ENCODE measurements at regions not wholly inside any gene's neighbourhood (a gene's known extent, or its start where the extent isn't known, plus 50 kb on each side); places are given as distances from the start of the nearest gene placed in this dataset.

- Histone ChIP-seq H3K27me3 (ENCODE audit: control insufficient read depth, insufficient read depth, low read length) (no peaks in the 10 kb centered on the region), H3K36me3 (replicated peaks; ENCODE audit: control insufficient read depth, insufficient read depth, low read length) (no peaks in the 10 kb centered on the region), H3K4me3 (ENCODE audit: insufficient read depth, low read depth, low read length) (no peak overlapping the region)
- no peak for DNase-seq
Observed at GRCh38 chr6:17020889-17021538, 80.8 kb upstream of the STMND1 start.

- Histone ChIP-seq H3K4me3 (ENCODE audit: insufficient read depth, low read depth, low read length) (no peak overlapping the region), H3K27me3 (ENCODE audit: control insufficient read depth, insufficient read depth, low read length) (no peaks in the 10 kb centered on the region), H3K36me3 (replicated peaks; ENCODE audit: control insufficient read depth, insufficient read depth, low read length) (no peaks in the 10 kb centered on the region)
- DNase-seq, result no peak
Observed at GRCh38 chr6:17018425-17018824, 83.4 kb upstream of the STMND1 start.

GRCh38 chr6:17017416-17017815 is 84.4 kb upstream of the STMND1 start:
- Histone ChIP-seq H3K36me3 (replicated peaks; ENCODE audit: control insufficient read depth, insufficient read depth, low read length) (no peaks in the 10 kb centered on the region), H3K27me3 (ENCODE audit: control insufficient read depth, insufficient read depth, low read length) (no peaks in the 10 kb centered on the region), H3K4me3 (ENCODE audit: insufficient read depth, low read depth, low read length) (no peak overlapping the region)
- DNase-seq, result no peak

- Histone ChIP-seq H3K36me3 (replicated peaks; ENCODE audit: control insufficient read depth, insufficient read depth, low read length) (no peaks in the 10 kb centered on the region), H3K4me3 (ENCODE audit: insufficient read depth, low read depth, low read length) (peak overlapping the region; percentile 11; the same call in 1 of the 2 replicates), H3K27me3 (ENCODE audit: control insufficient read depth, insufficient read depth, low read length) (no peaks in the 10 kb centered on the region)
- DNase-seq, result peak; percentile 19
Observed at GRCh38 chr6:17015551-17016381, 86.1 kb upstream of the STMND1 start.

- H3K36me3 ChIP-seq (replicated peaks; ENCODE audit: control insufficient read depth, insufficient read depth, low read length), result no peaks in the 10 kb centered on the region
- H3K4me3 ChIP-seq (ENCODE audit: insufficient read depth, low read depth, low read length), result no peak overlapping the region
- no peak for DNase-seq
- H3K27me3 ChIP-seq (ENCODE audit: control insufficient read depth, insufficient read depth, low read length), result no peaks in the 10 kb centered on the region
Observed at GRCh38 chr6:17015144-17015543, 86.7 kb upstream of the STMND1 start.

- Histone ChIP-seq H3K36me3 (replicated peaks; ENCODE audit: control insufficient read depth, insufficient read depth, low read length) (no peaks in the 10 kb centered on the region), H3K4me3 (ENCODE audit: insufficient read depth, low read depth, low read length) (no peak overlapping the region), H3K27me3 (ENCODE audit: control insufficient read depth, insufficient read depth, low read length) (no peaks in the 10 kb centered on the region)
- DNase-seq, result no peak
Observed at GRCh38 chr6:17013701-17014100, 88.1 kb upstream of the STMND1 start.

GRCh38 chr6:17012421-17013225 is 89.2 kb upstream of the STMND1 start:
- Histone ChIP-seq H3K4me3 (ENCODE audit: insufficient read depth, low read depth, low read length) (no peak overlapping the region), H3K27me3 (ENCODE audit: control insufficient read depth, insufficient read depth, low read length) (no peaks in the 10 kb centered on the region), H3K36me3 (replicated peaks; ENCODE audit: control insufficient read depth, insufficient read depth, low read length) (no peaks in the 10 kb centered on the region)
- DNase-seq, result peak; percentile 77

GRCh38 chr6:17011985-17012384 is 89.9 kb upstream of the STMND1 start:
- H3K36me3 ChIP-seq (replicated peaks; ENCODE audit: control insufficient read depth, insufficient read depth, low read length), result no peaks in the 10 kb centered on the region
- no peak for DNase-seq
- H3K27me3 ChIP-seq (ENCODE audit: control insufficient read depth, insufficient read depth, low read length), result no peaks in the 10 kb centered on the region
- H3K4me3 ChIP-seq (ENCODE audit: insufficient read depth, low read depth, low read length), result no peak overlapping the region

GRCh38 chr6:17007749-17008148 is 94.1 kb upstream of the STMND1 start:
- Histone ChIP-seq H3K4me3 (ENCODE audit: insufficient read depth, low read depth, low read length) (no peak overlapping the region), H3K27me3 (ENCODE audit: control insufficient read depth, insufficient read depth, low read length) (no peaks in the 10 kb centered on the region), H3K36me3 (replicated peaks; ENCODE audit: control insufficient read depth, insufficient read depth, low read length) (no peaks in the 10 kb centered on the region)
- no peak for DNase-seq

- H3K36me3 ChIP-seq (replicated peaks; ENCODE audit: control insufficient read depth, insufficient read depth, low read length), result no peaks in the 10 kb centered on the region
- H3K4me3 ChIP-seq (ENCODE audit: insufficient read depth, low read depth, low read length), result no peak overlapping the region
- DNase-seq, result no peak
- H3K27me3 ChIP-seq (ENCODE audit: control insufficient read depth, insufficient read depth, low read length), result no peaks in the 10 kb centered on the region
Observed at GRCh38 chr6:17006543-17006942, 95.3 kb upstream of the STMND1 start.

GRCh38 chr6:17004269-17004668 is 97.6 kb upstream of the STMND1 start:
- no peak for DNase-seq
- no peak overlapping the region for H3K4me3 ChIP-seq (ENCODE audit: insufficient read depth, low read depth, low read length)
- H3K36me3 ChIP-seq (replicated peaks; ENCODE audit: control insufficient read depth, insufficient read depth, low read length), result no peaks in the 10 kb centered on the region
- H3K27me3 ChIP-seq (ENCODE audit: control insufficient read depth, insufficient read depth, low read length), result no peaks in the 10 kb centered on the region

GRCh38 chr6:17002123-17002522 is 99.7 kb upstream of the STMND1 start:
- Histone ChIP-seq H3K36me3 (replicated peaks; ENCODE audit: control insufficient read depth, insufficient read depth, low read length) (no peaks in the 10 kb centered on the region), H3K4me3 (ENCODE audit: insufficient read depth, low read depth, low read length) (no peak overlapping the region), H3K27me3 (ENCODE audit: control insufficient read depth, insufficient read depth, low read length) (no peaks in the 10 kb centered on the region)
- DNase-seq, result no peak

- Histone ChIP-seq H3K36me3 (replicated peaks; ENCODE audit: control insufficient read depth, insufficient read depth, low read length) (no peaks in the 10 kb centered on the region), H3K27me3 (ENCODE audit: control insufficient read depth, insufficient read depth, low read length) (no peaks in the 10 kb centered on the region), H3K4me3 (ENCODE audit: insufficient read depth, low read depth, low read length) (no peak overlapping the region)
- DNase-seq, result no peak
Observed at GRCh38 chr6:17001188-17001587, 100.7 kb upstream of the STMND1 start.

GRCh38 chr6:16999491-17000436 is 102.1 kb upstream of the STMND1 start:
- Histone ChIP-seq H3K4me3 (ENCODE audit: insufficient read depth, low read depth, low read length) (no peak overlapping the region), H3K36me3 (replicated peaks; ENCODE audit: control insufficient read depth, insufficient read depth, low read length) (no peaks in the 10 kb centered on the region), H3K27me3 (ENCODE audit: control insufficient read depth, insufficient read depth, low read length) (no peaks in the 10 kb centered on the region)
- no peak for DNase-seq
